Right lung (tissue), 2 donors: ENCODE measurements at regions not wholly inside any gene's neighbourhood (a gene's known extent, or its start where the extent isn't known, plus 50 kb on each side); places are given as distances from the start of the nearest gene placed in this dataset.

Source experiments
- DNase-seq, 2 donors: peaks; one replicate each; pipeline ENCODE4 v3.0.0-alpha.2; 2013

- no peak for DNase-seq
Observed at GRCh38 chr13:59534806-59535205, 628.9 kb downstream of the DIAPH3 start.

GRCh38 chr13:59537500-59537899 lies 626.2 kb downstream of the DIAPH3 start:
- no peak for DNase-seq

- no peak for DNase-seq
Observed at GRCh38 chr13:59538512-59538911, 625.2 kb downstream of the DIAPH3 start.

GRCh38 chr13:59542303-59542702 lies 621.4 kb downstream of the DIAPH3 start:
- DNase-seq = no peak

- no peak for DNase-seq
Observed at GRCh38 chr13:59543418-59543817, 620.3 kb downstream of the DIAPH3 start.

- no peak for DNase-seq
Observed at GRCh38 chr13:59545007-59545406, 618.7 kb downstream of the DIAPH3 start.

- DNase-seq = no peak
Observed at GRCh38 chr13:59546178-59546577, 617.5 kb downstream of the DIAPH3 start.

- no peak for DNase-seq
Observed at GRCh38 chr13:59547950-59548349, 615.8 kb downstream of the DIAPH3 start.

- no peak for DNase-seq
Observed at GRCh38 chr13:59562924-59563323, 600.8 kb downstream of the DIAPH3 start.

- DNase-seq = no peak
Observed at GRCh38 chr13:59566561-59566960, 597.2 kb downstream of the DIAPH3 start.

GRCh38 chr13:59568306-59568705 lies 595.4 kb downstream of the DIAPH3 start:
- no peak for DNase-seq

- no peak for DNase-seq
Observed at GRCh38 chr13:59570204-59570603, 593.5 kb downstream of the DIAPH3 start.

GRCh38 chr13:59584101-59584500 lies 579.6 kb downstream of the DIAPH3 start:
- DNase-seq = no peak

GRCh38 chr13:59584761-59585670 lies 578.7 kb downstream of the DIAPH3 start:
- DNase-seq = no peak

GRCh38 chr13:59587030-59587429 lies 576.7 kb downstream of the DIAPH3 start:
- DNase-seq = no peak

- DNase-seq = no peak
Observed at GRCh38 chr13:59587971-59588716, 575.6 kb downstream of the DIAPH3 start.

GRCh38 chr13:59588717-59589067 lies 575.0 kb downstream of the DIAPH3 start:
- DNase-seq = no peak

- no peak for DNase-seq
Observed at GRCh38 chr13:59601993-59602392, 561.7 kb downstream of the DIAPH3 start.

- DNase-seq = no peak
Observed at GRCh38 chr13:59603646-59604045, 560.1 kb downstream of the DIAPH3 start.

GRCh38 chr13:59607172-59607571 lies 556.6 kb downstream of the DIAPH3 start:
- no peak for DNase-seq

GRCh38 chr13:59607780-59608233 lies 555.9 kb downstream of the DIAPH3 start:
- DNase-seq = no peak

- no peak for DNase-seq
Observed at GRCh38 chr13:59609421-59609820, 554.3 kb downstream of the DIAPH3 start.
